Activated naive CD4-positive, alpha-beta T cell treated with anti-CD3 and anti-CD28 coated beads for 36 hours (primary cell): ENCODE measurements at regions not wholly inside any gene's neighbourhood (a gene's known extent, or its start where the extent isn't known, plus 50 kb on each side); places are given as distances from the start of the nearest gene placed in this dataset.
"Not testable (repeated sequence)": the region's sequence is repeated elsewhere in the genome, so short reads cannot be mapped to it uniquely, and the experiment has no call there.

ENCODE experiments used
- CTCF ChIA-PET: fragments of 350-600 bp; sonication (Branson Sonifier 250); formaldehyde crosslinking; loops from one replicate; lab custom pipeline; 2021; ENCODE audit warnings: antibody characterized with exemption; lab: Charles Lee
- DNase-seq: peaks from one replicate; pipeline ENCODE4 v3.0.0-alpha.2; 2020
- H3K27ac Mint-ChIP-seq: one replicate; pipeline ENCODE4 v1.8.0; 2021; ENCODE audit warnings: mild to moderate bottlenecking, mixed read lengths
- H3K27me3 Mint-ChIP-seq: one replicate; pipeline ENCODE4 v1.8.0; 2021; ENCODE audit warnings: low read depth, mixed read lengths
- H3K36me3 Mint-ChIP-seq: one replicate; pipeline ENCODE4 v1.8.0; 2021; ENCODE audit warnings: low read depth, mixed read lengths
- H3K4me1 Mint-ChIP-seq: one replicate; pipeline ENCODE4 v1.8.0; 2021; ENCODE audit warnings: low read depth, mixed read lengths
- H3K4me3 Mint-ChIP-seq: one replicate; pipeline ENCODE4 v1.8.0; 2021; ENCODE audit warnings: mild to moderate bottlenecking, moderate library complexity, mixed read lengths
- H3K9me3 Mint-ChIP-seq: one replicate; pipeline ENCODE4 v1.8.0; 2021; ENCODE audit warnings: mixed read lengths
- intact Hi-C: fragments of 100-400 bp; cut with micrococcal nuclease; formaldehyde crosslinking; loops from one replicate; pipeline ENCODE4 v1.15.1; 2023

DNA sequence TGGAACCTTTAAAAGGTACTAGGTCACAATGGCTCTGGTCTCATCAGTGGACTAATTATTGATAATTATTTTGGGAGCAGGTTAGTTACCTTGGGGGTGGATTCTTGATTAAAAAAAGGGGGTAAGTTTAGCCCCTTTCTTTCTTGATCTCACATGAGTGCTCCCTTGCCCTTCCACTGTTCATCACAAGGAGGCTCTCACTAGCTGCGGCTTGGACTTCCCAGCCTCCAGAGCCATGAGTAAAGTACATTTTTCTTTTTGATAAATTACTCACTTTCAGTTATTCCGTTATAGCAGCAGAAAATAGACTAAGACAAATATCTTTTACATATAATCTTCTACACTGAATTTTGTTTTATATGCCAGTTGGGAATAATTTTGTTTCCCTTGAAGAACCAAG lies 254.8 kb upstream of the DEPDC1 start:
- CTCF ChIA-PET: interaction anchor here (0.6 kb wide), 1 partner anchor 1351 kb away, joined by 3 read pairs; no protein-coding TSS in a partner anchor

DNA sequence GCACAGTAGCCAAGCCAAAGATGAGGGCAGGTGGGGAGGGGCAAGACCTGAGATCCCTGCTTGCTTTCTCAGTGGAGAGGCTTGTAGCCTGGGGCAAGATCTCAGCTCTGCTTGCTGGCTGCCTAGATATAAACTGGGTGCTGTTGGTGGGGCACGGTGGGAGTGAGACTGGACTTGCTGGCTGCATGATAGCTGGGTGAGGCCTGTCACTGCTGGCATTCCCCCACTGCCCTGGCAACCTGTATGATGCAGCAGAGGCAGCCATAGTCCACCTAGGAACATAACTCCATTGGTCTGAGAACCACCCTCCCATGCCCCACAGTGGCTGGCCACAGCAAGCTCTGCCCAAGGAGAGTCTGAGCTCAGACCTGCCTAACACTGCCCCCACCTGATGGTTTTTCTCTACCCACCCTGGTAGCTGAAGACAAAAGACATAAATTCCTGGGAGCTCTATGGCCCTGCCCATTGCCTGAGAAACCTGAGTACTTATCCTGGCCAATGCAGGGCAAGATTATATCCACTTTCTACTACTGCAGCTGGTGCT lies 261.9 kb upstream of the DEPDC1 start:
- peaks cover 20% of the 10 kb centered on the region for H3K9me3 Mint-ChIP-seq
- no peak overlapping the region for H3K4me3 Mint-ChIP-seq
- no peaks in the 10 kb centered on the region for H3K4me1 Mint-ChIP-seq
- no peak for DNase-seq
- H3K27me3 Mint-ChIP-seq: no peaks in the 10 kb centered on the region
- H3K27ac Mint-ChIP-seq: no peak overlapping the region
- H3K36me3 Mint-ChIP-seq: no peaks in the 10 kb centered on the region
- CTCF ChIA-PET: no interaction called here
- intact Hi-C loops: no loop called here

More for the DNA sequence above, 254.8 kb upstream of the DEPDC1 start:
- Mint-ChIP-seq H3K27me3 (no peaks in the 10 kb centered on the region), H3K4me3 (no peak overlapping the region), H3K4me1 (no peaks in the 10 kb centered on the region), H3K27ac (no peak overlapping the region), H3K36me3 (no peaks in the 10 kb centered on the region), H3K9me3 (peaks cover 4% of the 10 kb centered on the region)
- intact Hi-C loops: no loop called here
- DNase-seq: no peak

DNA sequence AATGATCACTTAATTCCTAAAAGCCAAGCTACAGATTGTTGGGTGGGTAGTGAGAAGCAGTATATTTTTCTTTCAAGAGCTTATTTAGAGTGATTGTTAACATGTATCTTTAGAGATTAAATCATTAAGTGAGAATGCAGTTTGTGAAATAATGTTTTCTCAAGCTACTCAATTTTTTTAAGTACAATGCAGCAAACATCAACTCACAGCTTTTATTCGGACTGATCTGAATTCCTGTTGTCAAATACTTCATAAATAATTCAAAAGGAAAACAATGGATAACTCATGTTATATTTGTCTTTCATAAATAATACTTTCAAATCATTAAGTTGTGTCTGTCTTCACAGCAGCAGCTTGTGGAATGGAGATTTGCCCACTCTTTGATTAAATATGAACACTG lies 271.1 kb upstream of the DEPDC1 start:
- DNase-seq: no peak
- Mint-ChIP-seq H3K4me3 (no peak overlapping the region), H3K27me3 (no peaks in the 10 kb centered on the region), H3K36me3 (no peaks in the 10 kb centered on the region), H3K4me1 (no peaks in the 10 kb centered on the region), H3K9me3 (peaks cover 8% of the 10 kb centered on the region), H3K27ac (no peak overlapping the region)
- CTCF ChIA-PET: no interaction called here
- intact Hi-C loops: no loop called here

DNA sequence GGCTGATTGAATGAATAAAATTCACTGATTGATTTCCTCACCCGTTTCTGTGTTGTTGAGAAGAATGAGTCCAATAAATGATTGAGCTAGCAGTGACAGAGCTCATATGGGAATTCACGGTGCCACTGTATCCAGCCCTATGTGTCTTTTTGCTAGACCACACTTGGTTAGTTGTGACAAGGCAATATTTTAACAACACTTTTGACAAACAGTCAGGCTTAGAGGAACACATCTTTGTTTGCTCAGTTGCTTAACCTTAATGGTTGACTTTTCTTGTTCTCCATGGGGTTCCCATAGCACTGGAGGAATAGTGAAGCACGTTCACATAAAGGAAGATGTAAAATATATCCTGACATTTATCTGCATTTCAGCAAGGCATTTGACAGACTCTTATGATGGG lies 273.9 kb upstream of the DEPDC1 start:
- Mint-ChIP-seq H3K4me1 (no peaks in the 10 kb centered on the region), H3K27ac (no peak overlapping the region), H3K27me3 (no peaks in the 10 kb centered on the region), H3K9me3 (peaks cover 6% of the 10 kb centered on the region), H3K4me3 (no peak overlapping the region), H3K36me3 (no peaks in the 10 kb centered on the region)
- intact Hi-C loops: no loop called here
- CTCF ChIA-PET: no interaction called here
- DNase-seq: no peak

DNA sequence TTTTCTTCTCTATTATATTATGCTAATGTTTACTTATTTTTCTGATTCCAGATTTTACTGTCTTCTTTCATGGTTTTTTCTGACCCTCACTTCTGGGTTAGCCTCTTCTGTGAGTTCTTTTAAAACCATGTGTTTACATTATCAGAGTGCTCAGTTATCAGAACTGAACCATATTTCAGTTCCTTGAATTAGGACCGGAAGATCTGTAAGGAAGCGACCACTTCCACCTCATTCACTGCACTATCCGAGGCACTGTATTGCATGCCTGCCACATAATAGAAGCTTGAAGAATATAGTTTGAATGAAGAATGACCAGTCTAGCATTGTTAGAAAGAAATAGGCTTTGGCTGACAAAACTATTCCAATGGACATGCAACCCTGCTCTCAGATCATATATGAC lies 281.0 kb upstream of the DEPDC1 start:
- Mint-ChIP-seq H3K4me3 (no peak overlapping the region), H3K9me3 (peaks cover 11% of the 10 kb centered on the region), H3K27me3 (no peaks in the 10 kb centered on the region), H3K36me3 (peaks cover 2% of the 10 kb centered on the region), H3K27ac (no peak overlapping the region), H3K4me1 (no peaks in the 10 kb centered on the region)
- CTCF ChIA-PET: no interaction called here
- DNase-seq: no peak
- intact Hi-C loops: no loop called here

DNA sequence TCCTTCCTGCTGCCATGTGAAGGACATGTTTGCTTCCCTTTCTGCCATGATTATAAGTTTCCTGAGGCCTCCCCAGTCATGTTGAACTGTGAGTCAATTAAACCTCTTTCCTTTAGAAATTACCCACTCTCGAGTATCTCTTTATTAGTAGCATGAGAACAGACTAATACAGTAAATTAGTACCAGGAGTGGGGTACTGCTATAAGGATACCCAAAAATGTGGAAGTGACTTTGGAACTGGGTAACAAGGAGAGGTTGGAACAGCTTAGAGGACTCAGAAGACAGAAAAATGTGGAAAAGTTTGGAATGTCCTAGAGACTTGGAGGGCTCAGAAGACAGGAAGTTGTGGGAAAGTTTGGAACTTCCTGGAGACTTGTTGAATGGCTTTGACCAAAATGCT lies 283.0 kb upstream of the DEPDC1 start:
- H3K36me3 Mint-ChIP-seq, H3K27me3 Mint-ChIP-seq, CTCF ChIA-PET, DNase-seq, H3K4me3 Mint-ChIP-seq, H3K9me3 Mint-ChIP-seq, H3K27ac Mint-ChIP-seq, H3K4me1 Mint-ChIP-seq, intact Hi-C loops: not testable (repeated sequence)

DNA sequence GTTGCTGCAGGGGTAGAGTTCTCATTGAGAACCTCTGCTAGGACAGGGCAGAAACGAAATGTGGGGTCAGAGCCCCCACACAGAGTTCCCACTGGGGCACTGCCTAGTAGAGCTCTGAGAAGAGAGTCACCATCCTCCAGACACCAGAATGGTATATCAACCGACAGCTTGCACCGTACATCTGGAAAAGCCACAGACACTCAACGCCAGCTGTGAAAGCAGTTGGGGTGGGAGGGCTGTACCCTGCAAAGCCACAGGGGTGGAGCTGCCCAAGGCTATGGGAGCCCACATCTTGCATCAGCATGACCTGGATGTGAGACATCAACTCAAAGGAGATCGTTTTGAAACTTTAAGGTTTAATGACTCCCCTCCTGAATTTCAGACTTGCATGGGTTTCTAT lies 284.0 kb upstream of the DEPDC1 start:
- Mint-ChIP-seq H3K4me1 (no peaks in the 10 kb centered on the region), H3K27me3 (no peaks in the 10 kb centered on the region), H3K9me3 (peaks cover 8% of the 10 kb centered on the region), H3K4me3 (no peak overlapping the region), H3K27ac (no peak overlapping the region), H3K36me3 (peaks cover 2% of the 10 kb centered on the region)
- CTCF ChIA-PET: no interaction called here
- intact Hi-C loops: no loop called here
- DNase-seq: no peak

DNA sequence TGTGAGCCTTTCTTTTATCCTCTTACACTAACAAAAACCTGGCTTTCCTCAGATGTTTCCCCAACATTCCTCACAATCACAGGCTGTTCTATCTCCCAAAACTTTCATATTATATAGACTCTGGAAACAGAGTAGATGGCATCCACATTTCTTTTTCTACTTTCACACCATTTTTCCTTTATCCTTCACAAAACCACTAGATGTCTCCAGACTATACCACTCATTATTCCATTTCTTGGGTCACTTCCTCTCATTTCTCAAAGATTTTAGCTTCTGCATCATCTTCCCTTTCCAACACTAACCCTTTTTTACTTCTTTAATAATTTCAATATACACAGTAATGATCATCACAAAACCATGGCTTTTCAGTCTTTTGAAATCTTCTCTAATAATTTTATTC lies 286.0 kb upstream of the DEPDC1 start:
- Mint-ChIP-seq H3K4me1 (no peaks in the 10 kb centered on the region), H3K27ac (no peak overlapping the region), H3K4me3 (no peak overlapping the region), H3K9me3 (peaks cover 8% of the 10 kb centered on the region), H3K36me3 (peaks cover 2% of the 10 kb centered on the region), H3K27me3 (no peaks in the 10 kb centered on the region)
- intact Hi-C loops: no loop called here
- CTCF ChIA-PET: no interaction called here
- DNase-seq: no peak

DNA sequence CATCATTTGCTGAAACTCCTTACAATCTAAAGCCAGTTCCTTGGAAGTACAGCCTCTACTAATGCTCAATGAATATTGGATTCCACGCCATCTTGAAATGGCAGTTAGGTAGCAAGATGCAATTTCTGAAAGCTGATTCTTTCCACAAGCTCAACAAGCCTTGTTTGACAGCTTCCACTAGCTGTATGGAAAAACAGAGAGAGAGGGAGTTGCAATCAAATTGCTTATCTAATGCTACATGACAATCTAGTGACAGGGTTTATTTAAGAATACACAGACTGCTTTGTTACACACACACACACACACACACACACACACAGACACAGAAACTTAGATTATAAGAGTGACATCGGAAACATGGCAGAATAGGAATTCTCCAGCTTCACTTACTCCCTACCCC lies 288.4 kb upstream of the DEPDC1 start:
- intact Hi-C loops: no loop called here
- peaks cover 3% of the 10 kb centered on the region for H3K9me3 Mint-ChIP-seq
- H3K4me3 Mint-ChIP-seq: no peak overlapping the region
- no peaks in the 10 kb centered on the region for H3K36me3 Mint-ChIP-seq
- H3K4me1 Mint-ChIP-seq: no peaks in the 10 kb centered on the region
- H3K27me3 Mint-ChIP-seq: no peaks in the 10 kb centered on the region
- no peak for DNase-seq
- no peak overlapping the region for H3K27ac Mint-ChIP-seq
- CTCF ChIA-PET: no interaction called here

DNA sequence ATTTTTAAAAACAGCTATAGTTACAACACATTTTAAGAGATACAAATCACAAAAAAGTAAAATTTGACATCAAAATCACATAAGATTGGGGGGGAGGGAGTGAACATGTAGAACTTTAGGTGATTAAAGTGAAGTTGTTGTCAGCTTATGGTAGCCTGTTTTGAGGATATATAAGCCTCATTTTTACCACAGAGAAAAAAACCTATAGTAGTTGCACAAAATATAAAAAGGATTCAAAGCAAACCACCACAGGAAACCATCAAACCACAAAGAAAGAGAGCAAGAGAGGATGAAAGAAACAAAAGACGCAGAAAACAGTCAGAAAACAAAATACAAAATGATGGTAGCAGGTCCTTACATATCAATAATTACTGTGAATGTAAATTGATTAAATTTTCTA lies 291.9 kb upstream of the DEPDC1 start:
- Mint-ChIP-seq H3K4me3 (no peak overlapping the region), H3K4me1 (no peaks in the 10 kb centered on the region), H3K27me3 (no peaks in the 10 kb centered on the region), H3K36me3 (no peaks in the 10 kb centered on the region), H3K27ac (no peak overlapping the region), H3K9me3 (peaks cover 4% of the 10 kb centered on the region)
- intact Hi-C loops: no loop called here
- CTCF ChIA-PET: no interaction called here
- DNase-seq: no peak

DNA sequence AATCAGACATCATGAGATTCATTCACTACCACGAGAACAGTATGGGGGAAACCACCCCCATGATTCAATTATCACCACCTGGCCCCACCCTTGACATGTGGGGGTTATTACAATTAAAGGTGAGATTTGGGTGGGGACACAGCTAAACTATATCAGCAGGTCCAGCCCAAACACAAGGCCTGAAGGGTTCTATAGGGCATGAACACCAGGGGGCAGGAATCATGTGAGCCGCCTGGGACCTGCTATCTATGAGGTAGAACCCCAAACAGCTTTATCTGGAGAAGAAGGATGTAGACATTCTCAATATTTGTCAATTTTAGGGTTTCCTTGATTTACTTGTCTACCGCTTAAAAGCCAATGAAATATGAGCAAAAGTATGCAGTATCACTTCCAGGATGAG lies 294.9 kb upstream of the DEPDC1 start:
- Mint-ChIP-seq H3K4me1 (no peaks in the 10 kb centered on the region), H3K27ac (no peak overlapping the region), H3K4me3 (no peak overlapping the region), H3K9me3 (peaks cover 6% of the 10 kb centered on the region), H3K36me3 (no peaks in the 10 kb centered on the region), H3K27me3 (no peaks in the 10 kb centered on the region)
- intact Hi-C loops: no loop called here
- no peak for DNase-seq
- CTCF ChIA-PET: no interaction called here

DNA sequence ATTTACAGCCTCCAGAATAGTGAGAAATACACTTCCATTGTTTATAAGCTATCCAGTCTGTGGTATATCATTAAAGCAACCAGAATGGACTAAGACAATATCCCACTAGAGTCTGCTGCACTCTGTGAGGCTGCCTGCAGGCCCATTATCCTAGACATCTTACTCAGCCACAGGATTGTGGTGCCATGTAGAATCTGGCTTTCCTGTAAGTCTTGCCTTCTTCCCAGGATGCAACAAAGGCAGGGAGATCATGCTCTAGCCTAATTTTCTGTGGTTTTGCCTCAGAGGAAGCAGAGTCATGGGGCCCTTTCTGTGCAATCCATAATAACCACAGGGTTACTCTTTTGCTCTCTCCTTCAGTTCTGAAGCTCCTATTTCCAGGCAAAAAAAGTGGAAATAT lies 299.1 kb upstream of the DEPDC1 start:
- intact Hi-C loops: no loop called here
- H3K9me3 Mint-ChIP-seq: peaks cover 4% of the 10 kb centered on the region
- H3K27me3 Mint-ChIP-seq: no peaks in the 10 kb centered on the region
- no peak for DNase-seq
- H3K27ac Mint-ChIP-seq: no peak overlapping the region
- CTCF ChIA-PET: interaction anchor here (0.8 kb wide), 1 partner anchor 105 kb away, joined by 4 read pairs; no protein-coding TSS in a partner anchor
- no peaks in the 10 kb centered on the region for H3K4me1 Mint-ChIP-seq
- no peak overlapping the region for H3K4me3 Mint-ChIP-seq
- no peaks in the 10 kb centered on the region for H3K36me3 Mint-ChIP-seq

DNA sequence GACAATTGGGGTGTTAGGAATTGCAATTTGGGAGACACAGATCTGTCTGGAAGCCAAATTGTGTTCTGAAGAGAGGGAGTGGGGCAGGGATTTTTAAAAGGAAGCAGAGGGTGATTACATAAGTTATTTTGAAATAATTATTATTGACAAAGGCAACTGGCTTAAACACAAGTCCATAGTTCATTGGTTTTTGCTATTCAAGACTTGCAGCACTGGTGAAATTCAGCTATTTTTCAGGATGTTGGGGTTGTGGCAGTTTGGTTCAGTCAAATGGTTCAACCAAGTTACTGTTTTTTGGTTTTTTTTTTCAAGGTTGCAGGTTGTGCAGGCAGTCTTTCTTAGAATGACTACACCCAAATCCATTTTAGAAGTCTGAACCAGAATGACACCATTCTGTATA lies 300.0 kb upstream of the DEPDC1 start:
- no peak overlapping the region for H3K27ac Mint-ChIP-seq
- CTCF ChIA-PET: interaction anchor here (0.7 to 0.8 kb wide), 2 partner anchors 104 to 430 kb away, joined by 3 to 4 read pairs; no protein-coding TSS in a partner anchor
- no peak overlapping the region for H3K4me3 Mint-ChIP-seq
- no peaks in the 10 kb centered on the region for H3K4me1 Mint-ChIP-seq
- H3K27me3 Mint-ChIP-seq: no peaks in the 10 kb centered on the region
- intact Hi-C loops: no loop called here
- no peak for DNase-seq
- H3K36me3 Mint-ChIP-seq: no peaks in the 10 kb centered on the region
- peaks cover 1% of the 10 kb centered on the region for H3K9me3 Mint-ChIP-seq
